K562 (cell line): ENCODE measurements at regions not wholly inside any gene's neighbourhood (a gene's known extent, or its start where the extent isn't known, plus 50 kb on each side); places are given as distances from the start of the nearest gene placed in this dataset.
A peak's percentile ranks its signal among the peaks of the same experiment; 100 is the strongest.

Experiments
- ATAC-seq: fragments of 200-7000 bp; cut with Tn5 transposase; 3 replicates; pipeline ENCODE4 v1.9.1; 2020; ENCODE audit warnings: moderate library complexity
- BruUV-seq: library from RNA; stranded (reverse); fragments of 400-500 nt; replicated peaks from 2 replicates; lab custom pipeline; 2021; lab: Mats Ljungman, UMichigan
- CTCF ChIA-PET: fragments of 300-600 bp; formaldehyde crosslinking; extraction: SDS; loops from one replicate; lab custom pipeline; 2021; ENCODE audit warnings: low intra/inter-chr PET ratio; lab: Yijun Ruan, JAX
- POLR2A ChIA-PET: fragments of 300-600, 350-650 bp; sonication (Branson Sonifier 250); formaldehyde crosslinking; extraction: SDS; loops from one replicate; lab custom pipeline; 2021; ENCODE audit warnings: antibody characterized with exemption, inconsistent platforms; lab: Yijun Ruan, JAX
- DNase-seq, 4 experiments: peaks; one replicate each; pipeline versions ENCODE4 v3.0.0 to v3.0.0-alpha.2; 2011 to 2018; ENCODE audit warnings: low spot score in 3 of 4, mixed read lengths in 3 of 4; ENCODE audit errors: extremely low read depth in 1 of 4
- FAIRE-seq: peaks from 2 replicates; lab custom pipeline; 2011; peaks lifted over from hg19 to GRCh38; lab: Jason Lieb, UNC
- H2AFZ ChIP-seq: 2 replicates; pipeline ENCODE4 v1.6.0; 2011; ENCODE audit warnings: low read depth, low read length, control low read depth, inconsistent platforms
- H3K27ac ChIP-seq: fragments of 200-600 bp; 3 replicates; pipeline ENCODE4 v1.8.0; 2011; ENCODE audit warnings: low read depth, mild to moderate bottlenecking, control low read depth, inconsistent platforms, low read length, moderate library complexity, mixed read lengths; ENCODE audit errors: extremely low read depth
- H3K27me3 ChIP-seq, 2 experiments: fragments of 300-600 bp in 1 of 2; 2 replicates in 1 of 2; 3 replicates in 1 of 2; pipeline versions ENCODE4 v1.6.0 to v1.8.0; 2011; ENCODE audit warnings: inconsistent platforms in 2 of 2, low read length in 2 of 2, mild to moderate bottlenecking in 1 of 2, mixed read lengths in 1 of 2, moderate library complexity in 1 of 2; ENCODE audit not compliant: control insufficient read depth in 2 of 2, insufficient read depth in 2 of 2
- H3K36me3 ChIP-seq: fragments of 300-600 bp; 3 replicates; pipeline ENCODE4 v1.8.0; 2011; ENCODE audit warnings: mild to moderate bottlenecking, low read length, inconsistent platforms; ENCODE audit not compliant: control insufficient read depth, insufficient read depth
- H3K4me1 ChIP-seq, 2 experiments: fragments of 200-600 bp in 1 of 2; replicated peaks in 1 of 2; 2 replicates in 1 of 2; 3 replicates in 1 of 2; pipeline versions ENCODE4 v1.5.1 to v1.8.0; 2011; ENCODE audit warnings: inconsistent platforms in 2 of 2, low read length in 2 of 2, mild to moderate bottlenecking in 1 of 2, mixed read lengths in 1 of 2, moderate library complexity in 1 of 2; ENCODE audit not compliant: control insufficient read depth in 2 of 2, insufficient read depth in 2 of 2
- H3K4me2 ChIP-seq: 2 replicates; pipeline ENCODE4 v1.6.1; 2011; ENCODE audit warnings: low read length, control low read depth, inconsistent platforms, mixed read lengths; ENCODE audit not compliant: insufficient read depth
- H3K4me3 ChIP-seq: fragments of 200-600 bp; sonication (generic), shearing (Covaris generic); 2 replicates; pipeline ENCODE4 v1.5.1; 2016; ENCODE audit warnings: control low read depth, inconsistent platforms
- H3K79me2 ChIP-seq: fragments of 200-600 bp; 3 replicates; pipeline ENCODE4 v1.8.0; 2011; ENCODE audit warnings: low read length, inconsistent platforms; ENCODE audit not compliant: control insufficient read depth, insufficient read depth
- H3K9ac ChIP-seq, 2 experiments: 2 replicates each; pipeline versions ENCODE4 v1.6.0 to v1.6.1; 2011; ENCODE audit warnings: low read depth in 2 of 2, low read length in 2 of 2, control low read depth in 1 of 2, inconsistent platforms in 1 of 2, mild to moderate bottlenecking in 1 of 2, mixed read lengths in 1 of 2; ENCODE audit not compliant: insufficient read depth in 1 of 2
- H3K9me1 ChIP-seq: one replicate; pipeline ENCODE4 v1.6.0; 2011; ENCODE audit warnings: inconsistent platforms, mild to moderate bottlenecking, low read length, moderate library complexity; ENCODE audit not compliant: control insufficient read depth, insufficient read depth
- H3K9me3 ChIP-seq: replicated peaks from 2 replicates; pipeline ENCODE4 v1.5.1; 2011; ENCODE audit warnings: low read depth, low read length, inconsistent platforms; ENCODE audit not compliant: control insufficient read depth, insufficient read depth
- H4K20me1 ChIP-seq: replicated peaks from 2 replicates; pipeline ENCODE4 v1.6.1; 2011; ENCODE audit warnings: low read length, inconsistent platforms, mixed read lengths; ENCODE audit not compliant: control insufficient read depth, insufficient read depth
- ARHGAP35 ChIP-seq: fragments of 450-650 bp; IDR thresholded peaks from 2 replicates; pipeline ENCODE4 v1.6.1; 2018; ENCODE audit not compliant: partially characterized antibody
- GABPA ChIP-seq: fragments of 200-800 bp; sonication (Bioruptor generic); conservative IDR thresholded peaks from 2 replicates; pipeline ENCODE4 v1.6.1; 2016; ENCODE audit warnings: low read depth, missing genetic modification characterization, missing compliant biosample characterization
- HBP1 ChIP-seq: fragments of 450-650 bp; formaldehyde crosslinking; IDR thresholded peaks from 2 replicates; pipeline ENCODE4 v1.4.0; 2022; ENCODE audit warnings: missing genetic modification characterization
- KDM4B ChIP-seq, 2 experiments: fragments of 450-650 bp in 1 of 2; sonication (generic) in 1 of 2; IDR thresholded peaks; 2 replicates each; pipeline ENCODE4 v1.6.1; 2016 to 2017; ENCODE audit warnings: borderline replicate concordance in 2 of 2, antibody characterized with exemption in 1 of 2, low read depth in 1 of 2, mild to moderate bottlenecking in 1 of 2
- MBD2 ChIP-seq: sonication (generic); IDR thresholded peaks from 2 replicates; pipeline ENCODE4 v1.6.1; 2016; ENCODE audit warnings: low read depth, borderline replicate concordance
- SMAD2 ChIP-seq: fragments of 150-350 bp; IDR thresholded peaks from 2 replicates; pipeline ENCODE4 v1.6.1; 2014; ENCODE audit warnings: low read depth, mild to moderate bottlenecking, low read length
- TAF1 ChIP-seq: IDR thresholded peaks from 2 replicates; pipeline ENCODE4 v1.6.1; 2011; ENCODE audit warnings: mild to moderate bottlenecking, low read length, moderate library complexity; ENCODE audit not compliant: insufficient read depth, control insufficient read depth, severe bottlenecking; ENCODE audit errors: extremely low read depth
- ZNF253 ChIP-seq: fragments of 250-450 bp; sonication (Bioruptor Pico); conservative IDR thresholded peaks from 2 replicates; pipeline ENCODE4 v1.6.1; 2021; ENCODE audit warnings: mild to moderate bottlenecking
- WGBS: fragments of 100-300 bp; shearing (Covaris generic); methylation state at CpG from one replicate; pipeline ENCODE4 v1.1.6; 2016; ENCODE audit warnings: low coverage, mixed read lengths; ENCODE audit not compliant: insufficient coverage; ENCODE audit errors: missing lambda C conversion rate; 5-methylcytosine and 5-hydroxymethylcytosine counted together
- in situ Hi-C: fragments of 300-500 bp; cut with MboI; formaldehyde crosslinking; loops from 4 replicates; pipeline ENCODE4 v1.15.0; 2018; ENCODE audit warnings: inconsistent platforms, mixed read lengths
- intact Hi-C: fragments of 100-400 bp; cut with micrococcal nuclease; formaldehyde crosslinking; loops from 2 replicates; pipeline ENCODE4 v1.14.2; 2022

- Histone ChIP-seq H4K20me1 (no peaks in the 10 kb centered on the region), H3K9me3 (no peaks in the 10 kb centered on the region), H3K4me3 (no peak overlapping the region), H3K9me1 (no peaks in the 10 kb centered on the region), H3K4me2 (no peak overlapping the region), H3K79me2 (no peaks in the 10 kb centered on the region), H2AFZ (peak overlapping the region; percentile 8; the same call in 1 of the 2 replicates), H3K27ac (no peak overlapping the region)
- in situ Hi-C loops, result no loop called here
- ChIA-PET POLR2A (no interaction called here), CTCF (no interaction called here)
- peak; percentile 38; the same call in 1 of the 3 replicates for ATAC-seq
- no TSS peak for BruUV-seq
- WGBS, result 16% methylated on average over 3 of the region's 3 CpGs
- DNase-seq, result peak in 1 of 4 experiments; percentile 26
- TF ChIP-seq HBP1 (CRISPR knock-in tag) (no peak), KDM4B (IDR thresholded peaks at IDR 0.05; ENCODE audit: borderline replicate concordance in 2 of 2, low read depth in 1 of 2) (no peak), TAF1 (no peak), MBD2 (no peak), GABPA (tag) (peak; percentile 79), ZNF253 (no peak), SMAD2 (no peak), ARHGAP35 (no peak)
- TF ChIP-seq, all 486 proteins: peak for 1
- Histone ChIP-seq H3K36me3 (no peaks in the 10 kb centered on the region), H3K4me1 (peaks cover 0 to 14% of the 10 kb centered on the region in 2 experiments; a peak in 2 of 5 replicates), H3K27me3 (peaks cover 2 to 9% of the 10 kb centered on the region in 2 experiments; a peak in 4 of 5 replicates), H3K9ac (no peak overlapping the region)
- FAIRE-seq, result no peak
- intact Hi-C loops, result no loop called here
These were observed 106.0 kb upstream of the PKDCC start for GRCh38 chr2:41941831-41942230.
